Ovary (tissue), 1 donor: ENCODE measurements at regions not wholly inside any gene's neighbourhood (a gene's known extent, or its start where the extent isn't known, plus 50 kb on each side); places are given as distances from the start of the nearest gene placed in this dataset. TPM values are rescaled to one million over a fixed set of nuclear protein-coding genes. Genes with fewer than 3 reads are reported as not detected.
A peak's percentile ranks its signal among the peaks of the same experiment; 100 is the strongest.

ENCODE experiments used
- microRNA counts: library from miRNA; unstranded; fragments of <30 nt; microRNA quantifications from one replicate; lab custom pipeline; 2016
- small RNA-seq: library from RNA; depleted of rRNA; stranded (forward); fragments of <200 nt; gene quantifications from one replicate; pipeline ENCODE3, GENCODE V24; 2016

MicroRNAs encoded in the stretch of these regions (microRNA counts, 767-probe panel; counts per million panel counts)
- 530 counts per million, percentile 78 among the panel's probes with 10 or more counts for microRNA hsa-miR-1973 (lab: Ali Mortazavi, UCI)

Small RNAs in the stretch of these regions (small RNA-seq; reads per million reads assigned to genes)
- not detected for gene RNU6-119P
